GM18507 (cell line): ENCODE measurements at regions not wholly inside any gene's neighbourhood (a gene's known extent, or its start where the extent isn't known, plus 50 kb on each side); places are given as distances from the start of the nearest gene placed in this dataset.
A peak's percentile ranks its signal among the peaks of the same experiment; 100 is the strongest.
"Not testable (repeated sequence)": the region's sequence is repeated elsewhere in the genome, so short reads cannot be mapped to it uniquely, and the experiment has no call there.

Experiments used
- DNase-seq: peaks from one replicate; pipeline ENCODE4 v3.0.0; 2011; ENCODE audit warnings: low read depth; ENCODE audit not compliant: insufficient read length; ENCODE audit errors: extremely low spot score
- FAIRE-seq: peaks from 2 replicates; lab custom pipeline; 2011; peaks lifted over from hg19 to GRCh38; lab: Jason Lieb, UNC

DNA sequence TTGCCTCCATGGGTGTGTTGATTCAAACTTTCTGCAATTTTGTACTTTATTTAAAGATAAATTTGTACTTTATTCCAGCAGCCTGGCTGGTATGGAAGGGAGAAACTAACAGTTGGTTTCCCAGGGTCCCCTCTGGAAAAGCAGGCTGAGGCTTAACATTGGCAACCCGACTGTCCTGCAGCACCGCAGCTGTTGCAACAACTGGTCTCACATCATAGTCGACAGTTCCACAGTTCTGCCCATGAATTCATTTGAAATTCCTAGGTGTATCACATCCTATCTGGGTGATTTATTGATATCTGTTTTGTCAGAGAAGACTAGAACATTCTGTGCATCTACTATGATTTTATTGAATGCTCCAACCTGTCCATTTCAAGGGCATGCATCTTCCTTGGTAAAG, 98.8 kb upstream of the GATB start:
- FAIRE-seq: no peak

DNA sequence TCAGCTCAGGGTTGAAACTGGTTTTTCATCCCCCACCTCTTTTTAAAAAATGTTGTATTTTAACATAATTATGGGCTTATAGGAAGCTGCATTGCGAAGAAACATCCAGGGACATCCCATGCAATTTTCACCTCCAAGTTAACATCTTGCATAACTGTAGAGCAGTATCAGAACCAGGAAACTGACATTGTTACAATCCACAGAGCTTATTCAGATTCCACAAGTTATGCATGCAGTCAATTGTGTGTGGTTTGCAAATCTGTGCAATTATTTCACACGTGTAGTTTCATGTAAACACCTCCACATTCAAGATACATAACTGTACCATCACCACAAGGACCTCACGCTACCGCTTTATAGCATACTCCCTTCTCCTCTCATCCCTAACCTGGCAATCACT, 97.5 kb upstream of the GATB start:
- DNase-seq (no peak), FAIRE-seq (no peak)

More for the DNA sequence above, 98.8 kb upstream of the GATB start:
- no peak for DNase-seq

DNA sequence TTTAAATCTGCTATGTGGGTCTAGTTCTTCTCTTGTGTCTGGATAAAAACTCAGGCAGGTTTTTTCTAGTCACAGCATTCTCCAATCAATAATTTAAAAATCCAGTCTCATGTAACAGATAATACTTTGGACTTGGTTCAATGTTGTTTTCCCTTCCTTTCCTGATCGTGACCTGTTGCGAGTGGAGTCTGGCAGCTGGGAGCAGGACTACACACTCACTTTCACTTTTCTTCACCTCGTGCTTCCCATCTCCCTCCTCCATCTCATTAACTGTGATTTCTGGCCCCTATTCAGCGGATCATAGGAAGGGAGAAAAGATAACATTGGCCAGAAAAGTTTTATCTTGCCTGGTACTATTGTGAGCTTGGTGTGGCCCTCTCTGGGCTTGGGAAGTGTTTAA, 96.6 kb upstream of the GATB start:
- DNase-seq: no peak
- no peak for FAIRE-seq

DNA sequence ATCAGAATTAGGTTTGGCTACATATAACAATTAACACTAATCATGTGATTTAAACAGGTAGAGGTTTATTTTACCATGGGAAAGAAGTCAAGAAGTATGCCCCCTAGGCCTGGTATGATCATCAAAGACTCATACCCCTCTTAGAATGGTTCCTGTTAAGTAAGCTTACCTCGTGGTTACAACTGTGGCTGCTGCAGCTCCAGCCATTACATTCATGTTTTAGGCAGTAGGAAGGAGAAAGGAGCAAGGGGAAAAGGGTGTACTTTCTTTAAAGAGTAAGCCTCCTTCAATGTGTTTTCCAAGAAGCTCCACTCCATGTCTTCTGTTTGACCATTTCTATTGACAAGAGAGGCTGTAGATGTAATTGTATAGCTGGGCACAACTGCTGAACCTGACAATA, 94.9 kb upstream of the GATB start:
- FAIRE-seq: no peak
- no peak for DNase-seq

- no peak for FAIRE-seq
Measured at GRCh38 chr4:151854731-151855130, 93.9 kb upstream of the GATB start.

DNA sequence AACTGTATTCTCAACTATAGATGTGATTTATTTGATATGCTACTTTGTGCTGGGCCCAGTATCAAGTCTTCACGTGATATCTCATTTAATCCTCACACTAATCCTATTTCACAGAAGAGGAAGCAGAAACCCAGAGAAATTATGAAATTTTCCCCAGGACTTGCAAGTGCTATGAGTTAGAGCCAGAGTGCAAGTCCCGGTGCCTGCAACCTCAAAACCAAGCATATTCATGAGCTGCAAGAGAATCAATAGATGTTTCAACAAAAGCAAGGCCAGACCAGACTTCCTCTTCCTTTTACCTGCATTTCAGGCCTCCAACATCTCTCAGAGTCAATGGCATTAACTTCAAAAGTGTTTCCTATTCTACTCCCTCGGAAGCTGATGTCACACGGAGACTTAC, 92.2 kb upstream of the GATB start:
- no peak for DNase-seq
- no peak for FAIRE-seq

More at GRCh38 chr4:151854731-151855130, 93.9 kb upstream of the GATB start:
- no peak for DNase-seq

- DNase-seq: no peak
- FAIRE-seq: no peak
Measured at GRCh38 chr4:151852202-151852601, 91.4 kb upstream of the GATB start.

- no peak for FAIRE-seq
- DNase-seq: no peak
Measured at GRCh38 chr4:151851354-151851753, 90.5 kb upstream of the GATB start.

DNA sequence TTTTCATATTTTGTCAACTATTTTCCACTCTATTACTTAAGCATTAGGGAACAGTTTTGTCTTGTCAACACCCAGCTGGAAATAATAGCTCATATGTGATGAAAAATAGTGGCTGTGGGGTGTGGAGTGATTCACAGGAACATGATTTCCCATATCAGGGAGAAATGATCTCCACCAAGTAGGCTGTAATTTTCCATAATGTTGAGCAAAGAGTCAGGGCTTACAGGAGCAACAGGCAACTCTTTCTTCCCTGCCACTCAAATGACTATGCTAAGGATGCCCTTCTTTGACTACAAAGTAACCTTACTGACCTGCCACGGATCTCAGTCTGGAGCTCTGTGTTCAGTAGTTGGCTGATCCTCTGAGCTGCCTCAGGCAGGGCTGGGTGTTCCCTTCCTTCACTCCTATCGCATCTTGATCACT, 90.0 kb upstream of the GATB start:
- FAIRE-seq: no peak

DNA sequence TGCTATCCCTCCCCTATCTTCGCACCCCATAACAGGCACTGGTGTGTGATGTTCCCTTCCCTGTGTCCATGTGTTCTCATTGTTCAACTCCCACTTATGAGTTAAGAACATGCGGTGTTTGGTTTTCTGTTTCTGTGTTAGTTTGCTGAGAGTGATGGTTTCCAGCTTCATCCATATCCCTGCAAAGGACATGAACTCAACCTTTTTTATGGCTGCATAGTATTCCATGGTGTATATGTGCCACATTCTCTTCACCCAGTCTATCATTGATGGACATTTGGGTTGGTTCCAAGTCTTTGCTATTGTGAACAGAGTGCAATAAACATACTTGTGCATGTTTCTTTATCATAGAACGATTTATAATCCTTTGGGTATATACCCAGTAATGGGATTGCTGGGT, 84.7 kb upstream of the GATB start:
- DNase-seq, FAIRE-seq: not testable (repeated sequence)

More for the DNA sequence above, 90.0 kb upstream of the GATB start:
- DNase-seq: no peak

GRCh38 chr4:151842430-151843079, 81.7 kb upstream of the GATB start:
- no peak for FAIRE-seq
- no peak for DNase-seq

GRCh38 chr4:151841107-151841506, 80.3 kb upstream of the GATB start:
- FAIRE-seq: no peak
- DNase-seq: no peak

DNA sequence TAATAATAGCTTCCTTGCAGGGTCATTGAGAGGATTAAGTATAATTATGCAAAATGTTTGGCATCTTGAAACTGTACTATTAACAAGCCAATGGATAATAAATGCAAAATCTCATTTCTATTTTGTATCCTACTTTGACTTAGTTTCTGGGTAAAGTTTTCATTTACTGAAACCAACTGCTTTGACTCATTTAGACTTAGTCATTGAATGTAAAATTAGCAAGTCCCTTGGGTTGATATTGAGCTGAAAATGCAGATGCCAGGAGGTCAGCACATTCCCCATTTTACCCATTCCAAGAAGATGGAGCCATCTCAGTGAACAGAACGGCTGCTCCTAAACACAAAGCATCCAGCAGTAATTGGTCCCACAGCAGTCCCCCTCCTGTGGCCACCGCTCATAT, 74.7 kb upstream of the GATB start:
- FAIRE-seq (no peak), DNase-seq (no peak)

DNA sequence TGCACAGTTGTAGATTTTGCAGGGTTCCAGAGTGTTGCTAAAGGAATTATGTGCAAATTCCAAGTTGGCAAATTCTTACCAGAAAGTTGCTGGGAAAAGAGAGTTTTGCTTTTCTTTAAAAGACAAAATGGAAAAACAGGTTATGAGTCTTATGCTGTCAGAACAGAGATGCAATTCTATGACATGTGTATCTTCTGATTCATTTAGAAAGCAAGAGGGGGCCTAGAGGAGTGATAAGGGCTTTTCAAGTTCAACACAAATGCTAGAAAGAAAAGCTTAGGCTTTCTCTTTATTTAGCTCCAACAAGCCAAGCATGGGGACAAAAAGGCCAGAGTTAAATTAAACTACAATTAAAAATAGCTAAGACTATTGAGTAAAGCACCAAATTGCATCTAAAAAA, 72.4 kb upstream of the GATB start:
- FAIRE-seq (no peak), DNase-seq (no peak)

GRCh38 chr4:151831526-151831925, 70.7 kb upstream of the GATB start:
- FAIRE-seq (no peak), DNase-seq (no peak)

GRCh38 chr4:151830168-151830567, 69.4 kb upstream of the GATB start:
- DNase-seq (no peak), FAIRE-seq (peak; percentile 26)

GRCh38 chr4:151829309-151829708, 68.5 kb upstream of the GATB start:
- FAIRE-seq (no peak), DNase-seq (no peak)

DNA sequence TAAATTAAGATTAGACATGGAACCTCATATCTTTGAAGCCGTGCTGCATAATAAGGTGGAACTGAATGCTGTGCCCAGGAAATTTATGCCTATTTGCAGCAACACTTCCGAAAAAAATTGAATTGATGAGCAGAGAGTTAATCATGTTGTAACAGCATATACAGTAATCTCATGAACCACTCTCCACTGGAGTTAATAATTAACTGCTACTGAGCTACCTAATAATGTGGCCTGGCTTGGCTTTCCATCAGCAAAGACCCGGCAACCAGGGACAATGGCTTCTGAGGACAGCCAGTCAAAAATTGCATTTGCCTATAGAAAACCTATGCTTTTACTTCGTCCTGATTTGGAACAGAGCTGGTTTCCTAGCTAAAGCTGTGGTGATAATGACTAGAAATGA, 63.8 kb upstream of the GATB start:
- FAIRE-seq: no peak
- DNase-seq: no peak

- FAIRE-seq (no peak), DNase-seq (no peak)
Measured at GRCh38 chr4:151822331-151822730, 61.5 kb upstream of the GATB start.

GRCh38 chr4:151820004-151820403, 59.2 kb upstream of the GATB start:
- DNase-seq: no peak
- FAIRE-seq: no peak

GRCh38 chr4:151811403-151811802, 50.6 kb upstream of the GATB start:
- FAIRE-seq (no peak), DNase-seq (no peak)
